Endodermal cell (in vitro differentiated cells): ENCODE measurements at regions not wholly inside any gene's neighbourhood (a gene's known extent, or its start where the extent isn't known, plus 50 kb on each side); places are given as distances from the start of the nearest gene placed in this dataset.

ENCODE experiments used
- DNase-seq: peaks from one replicate; pipeline ENCODE4 v3.0.0-alpha.2; 2017
- H3K27ac ChIP-seq: 2 replicates; pipeline ENCODE4 v1.5.1; 2013; ENCODE audit warnings: mild to moderate bottlenecking, low read depth, low read length, moderate library complexity
- H3K27me3 ChIP-seq: 2 replicates; pipeline ENCODE4 v1.6.1; 2013; ENCODE audit warnings: mild to moderate bottlenecking, low read length, moderate library complexity; ENCODE audit not compliant: insufficient read depth, control insufficient read depth, poor library complexity, severe bottlenecking
- H3K36me3 ChIP-seq: 2 replicates; pipeline ENCODE4 v1.7.0; 2013; ENCODE audit warnings: mild to moderate bottlenecking, low read length, moderate library complexity; ENCODE audit not compliant: control insufficient read depth, insufficient read depth
- H3K4me1 ChIP-seq: one replicate; pipeline ENCODE4 v1.7.0; 2013; ENCODE audit warnings: low read length; ENCODE audit not compliant: control insufficient read depth, insufficient read depth
- H3K4me3 ChIP-seq: 2 replicates; pipeline ENCODE4 v1.5.1; 2013; ENCODE audit warnings: mild to moderate bottlenecking, low read length, moderate library complexity
- H3K9ac ChIP-seq: 2 replicates; pipeline ENCODE4 v1.6.1; 2013; ENCODE audit warnings: mild to moderate bottlenecking, low read length, moderate library complexity; ENCODE audit not compliant: poor library complexity, severe bottlenecking; ENCODE audit errors: extremely low read depth
- H3K9me3 ChIP-seq: 2 replicates; pipeline ENCODE4 v1.6.1; 2013; ENCODE audit warnings: mild to moderate bottlenecking, low read length, moderate library complexity; ENCODE audit not compliant: control insufficient read depth
- H3K27ac Mint-ChIP-seq: 2 replicates; pipeline ENCODE4 v1.8.0; 2020; ENCODE audit warnings: mixed read lengths
- H3K27me3 Mint-ChIP-seq: 2 replicates; pipeline ENCODE4 v1.8.0; 2021; ENCODE audit warnings: mild to moderate bottlenecking, mixed read lengths; ENCODE audit not compliant: insufficient read depth
- H3K36me3 Mint-ChIP-seq: 2 replicates; pipeline ENCODE4 v1.8.0; 2020; ENCODE audit warnings: low read depth, mixed read lengths
- H3K4me1 Mint-ChIP-seq: 2 replicates; pipeline ENCODE4 v1.8.0; 2020; ENCODE audit warnings: mixed read lengths
- H3K4me3 Mint-ChIP-seq: 2 replicates; pipeline ENCODE4 v1.8.0; 2020; ENCODE audit warnings: mild to moderate bottlenecking, moderate library complexity, mixed read lengths
- H3K9me3 Mint-ChIP-seq: 2 replicates; pipeline ENCODE4 v1.8.0; 2020; ENCODE audit warnings: mild to moderate bottlenecking, mixed read lengths
- CTCF ChIP-seq: fragments of 200-600 bp; sonication (generic); conservative IDR thresholded peaks from 2 replicates; pipeline ENCODE4 v1.5.0; 2021; ENCODE audit warnings: antibody characterized with exemption, mild to moderate bottlenecking
- WGBS, 2 experiments: methylation state at CpG; one replicate each; pipeline versions ENCODE4 v1.1.5 to v1.1.7; 2013; ENCODE audit warnings: missing lambda C conversion rate in 2 of 2, mixed read lengths in 1 of 2; ENCODE audit not compliant: insufficient coverage in 1 of 2, insufficient read length in 1 of 2; 5-methylcytosine and 5-hydroxymethylcytosine counted together

GRCh38 chr7:80303315-80303714 lies 168.7 kb downstream of the GNAI1 start:
- Mint-ChIP-seq H3K4me3 (no peak overlapping the region), H3K4me1 (peaks cover 9% of the 10 kb centered on the region), H3K36me3 (no peaks in the 10 kb centered on the region), H3K9me3 (no peaks in the 10 kb centered on the region), H3K27ac (no peak overlapping the region), H3K27me3 (peaks cover 21% of the 10 kb centered on the region)
- Histone ChIP-seq H3K4me3 (no peak overlapping the region), H3K9me3 (no peaks in the 10 kb centered on the region), H3K9ac (no peak overlapping the region), H3K4me1 (peaks cover 17% of the 10 kb centered on the region), H3K36me3 (no peaks in the 10 kb centered on the region), H3K27me3 (peaks cover 7% of the 10 kb centered on the region), H3K27ac (no peak overlapping the region)
- no peak for DNase-seq
- TF ChIP-seq CTCF: no peak
- 85 to 88% methylated on average over 2 of the region's 2 CpGs for WGBS, 2 experiments

GRCh38 chr7:80302636-80303035 lies 168.0 kb downstream of the GNAI1 start:
- no peak overlapping the region for H3K27ac ChIP-seq
- no peak overlapping the region for H3K4me3 ChIP-seq
- Mint-ChIP-seq H3K9me3 (no peaks in the 10 kb centered on the region), H3K4me1 (peaks cover 9% of the 10 kb centered on the region), H3K27me3 (peaks cover 21% of the 10 kb centered on the region), H3K36me3 (no peaks in the 10 kb centered on the region), H3K4me3 (no peak overlapping the region), H3K27ac (no peak overlapping the region)
- H3K4me1 ChIP-seq: peaks cover 17% of the 10 kb centered on the region
- H3K27me3 ChIP-seq: peaks cover 7% of the 10 kb centered on the region
- WGBS, 2 experiments: 70% methylated on average over 2 of the region's 2 CpGs; no CpG with 5 or more reads in 1 of the 2 experiments
- H3K9ac ChIP-seq: no peak overlapping the region
- no peak for DNase-seq
- no peaks in the 10 kb centered on the region for H3K36me3 ChIP-seq
- no peaks in the 10 kb centered on the region for H3K9me3 ChIP-seq
- no peak for TF ChIP-seq CTCF

- Mint-ChIP-seq H3K4me3 (no peak overlapping the region), H3K27ac (no peak overlapping the region), H3K36me3 (no peaks in the 10 kb centered on the region), H3K9me3 (no peaks in the 10 kb centered on the region), H3K4me1 (peaks cover 9% of the 10 kb centered on the region), H3K27me3 (peaks cover 21% of the 10 kb centered on the region)
- WGBS, 2 experiments: 63% methylated on average over 5 of the region's 5 CpGs; no CpG with 5 or more reads in 1 of the 2 experiments
- Histone ChIP-seq H3K4me1 (peaks cover 17% of the 10 kb centered on the region), H3K9me3 (no peaks in the 10 kb centered on the region), H3K36me3 (no peaks in the 10 kb centered on the region), H3K27ac (no peak overlapping the region), H3K4me3 (no peak overlapping the region), H3K27me3 (peaks cover 7% of the 10 kb centered on the region), H3K9ac (no peak overlapping the region)
- no peak for DNase-seq
- TF ChIP-seq CTCF: no peak
These were observed 167.4 kb downstream of the GNAI1 start for GRCh38 chr7:80302078-80302477.
